ENCODE measurements at regions not wholly inside any gene's neighbourhood (a gene's known extent, or its start where the extent isn't known, plus 50 kb on each side); places are given as distances from the start of the nearest gene placed in this dataset.

- Mint-ChIP-seq H3K36me3 (ENCODE audit: low read depth, unreplicated experiment) (no peaks in the 10 kb centered on the region), H3K4me3 (ENCODE audit: unreplicated experiment) (no peak overlapping the region), H3K27me3 (ENCODE audit: unreplicated experiment) (no peaks in the 10 kb centered on the region), H3K4me1 (ENCODE audit: unreplicated experiment) (peaks cover 8% of the 10 kb centered on the region), H3K9me3 (ENCODE audit: unreplicated experiment) (no peaks in the 10 kb centered on the region), H3K27ac (ENCODE audit: unreplicated experiment) (no peak overlapping the region)
- no peak for DNase-seq (ENCODE audit: low spot score)
- TF ChIP-seq, protein P1, sequence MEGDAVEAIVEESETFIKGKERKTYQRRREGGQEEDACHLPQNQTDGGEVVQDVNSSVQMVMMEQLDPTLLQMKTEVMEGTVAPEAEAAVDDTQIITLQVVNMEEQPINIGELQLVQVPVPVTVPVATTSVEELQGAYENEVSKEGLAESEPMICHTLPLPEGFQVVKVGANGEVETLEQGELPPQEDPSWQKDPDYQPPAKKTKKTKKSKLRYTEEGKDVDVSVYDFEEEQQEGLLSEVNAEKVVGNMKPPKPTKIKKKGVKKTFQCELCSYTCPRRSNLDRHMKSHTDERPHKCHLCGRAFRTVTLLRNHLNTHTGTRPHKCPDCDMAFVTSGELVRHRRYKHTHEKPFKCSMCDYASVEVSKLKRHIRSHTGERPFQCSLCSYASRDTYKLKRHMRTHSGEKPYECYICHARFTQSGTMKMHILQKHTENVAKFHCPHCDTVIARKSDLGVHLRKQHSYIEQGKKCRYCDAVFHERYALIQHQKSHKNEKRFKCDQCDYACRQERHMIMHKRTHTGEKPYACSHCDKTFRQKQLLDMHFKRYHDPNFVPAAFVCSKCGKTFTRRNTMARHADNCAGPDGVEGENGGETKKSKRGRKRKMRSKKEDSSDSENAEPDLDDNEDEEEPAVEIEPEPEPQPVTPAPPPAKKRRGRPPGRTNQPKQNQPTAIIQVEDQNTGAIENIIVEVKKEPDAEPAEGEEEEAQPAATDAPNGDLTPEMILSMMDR (IDR thresholded peaks at IDR 0.05; ENCODE audit: unreplicated experiment), result no peak
Measured at GRCh38 chr11:109728056-109728455, 306.1 kb downstream of the C11orf87 start.

GRCh38 chr11:109729761-109730160 is 307.8 kb downstream of the C11orf87 start:
- H3K4me1 Mint-ChIP-seq (ENCODE audit: unreplicated experiment), result peaks cover 8% of the 10 kb centered on the region
- H3K4me3 Mint-ChIP-seq (ENCODE audit: unreplicated experiment), result no peak overlapping the region

GRCh38 chr11:109730669-109731068 is 308.7 kb downstream of the C11orf87 start:
- TF ChIP-seq, protein P1 (IDR thresholded peaks at IDR 0.05; ENCODE audit: unreplicated experiment), result no peak
- Mint-ChIP-seq H3K4me1 (ENCODE audit: unreplicated experiment) (peaks cover 8% of the 10 kb centered on the region), H3K27me3 (ENCODE audit: unreplicated experiment) (no peaks in the 10 kb centered on the region), H3K9me3 (ENCODE audit: unreplicated experiment) (no peaks in the 10 kb centered on the region), H3K27ac (ENCODE audit: unreplicated experiment) (no peak overlapping the region), H3K4me3 (ENCODE audit: unreplicated experiment) (no peak overlapping the region), H3K36me3 (ENCODE audit: low read depth, unreplicated experiment) (no peaks in the 10 kb centered on the region)
- DNase-seq (ENCODE audit: low spot score), result no peak

More at GRCh38 chr11:109729761-109730160, 307.8 kb downstream of the C11orf87 start:
- H3K36me3 Mint-ChIP-seq (ENCODE audit: low read depth, unreplicated experiment), result no peaks in the 10 kb centered on the region
- TF ChIP-seq, protein P1 (IDR thresholded peaks at IDR 0.05; ENCODE audit: unreplicated experiment), result no peak
- H3K27ac Mint-ChIP-seq (ENCODE audit: unreplicated experiment), result no peak overlapping the region
- no peak for DNase-seq (ENCODE audit: low spot score)
- no peaks in the 10 kb centered on the region for H3K27me3 Mint-ChIP-seq (ENCODE audit: unreplicated experiment)
- H3K9me3 Mint-ChIP-seq (ENCODE audit: unreplicated experiment), result no peaks in the 10 kb centered on the region

DNA sequence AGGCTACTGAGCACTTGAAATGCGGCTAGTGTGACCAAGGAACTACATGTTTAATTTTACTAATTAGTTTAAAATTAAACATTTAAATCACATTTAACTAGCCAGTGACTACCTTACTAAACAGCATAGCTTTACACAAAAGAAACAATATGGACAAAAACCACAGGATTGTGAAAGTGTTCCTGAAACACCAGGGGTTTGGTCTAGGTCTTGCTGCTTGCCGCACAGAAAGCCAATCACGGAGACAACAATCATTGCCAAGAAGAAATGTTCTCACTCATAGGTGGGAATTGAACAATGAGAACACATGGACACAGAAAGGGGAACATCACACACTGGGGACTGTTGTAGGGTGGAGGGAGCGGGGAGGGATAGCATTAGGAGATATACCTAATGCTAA is 309.5 kb downstream of the C11orf87 start:
- TF ChIP-seq, protein P1 (IDR thresholded peaks at IDR 0.05; ENCODE audit: unreplicated experiment), result no peak
- Mint-ChIP-seq H3K4me1 (ENCODE audit: unreplicated experiment) (peaks cover 8% of the 10 kb centered on the region), H3K4me3 (ENCODE audit: unreplicated experiment) (no peak overlapping the region), H3K9me3 (ENCODE audit: unreplicated experiment) (no peaks in the 10 kb centered on the region), H3K27me3 (ENCODE audit: unreplicated experiment) (no peaks in the 10 kb centered on the region), H3K27ac (ENCODE audit: unreplicated experiment) (no peak overlapping the region), H3K36me3 (ENCODE audit: low read depth, unreplicated experiment) (no peaks in the 10 kb centered on the region)
- no peak for DNase-seq (ENCODE audit: low spot score)

DNA sequence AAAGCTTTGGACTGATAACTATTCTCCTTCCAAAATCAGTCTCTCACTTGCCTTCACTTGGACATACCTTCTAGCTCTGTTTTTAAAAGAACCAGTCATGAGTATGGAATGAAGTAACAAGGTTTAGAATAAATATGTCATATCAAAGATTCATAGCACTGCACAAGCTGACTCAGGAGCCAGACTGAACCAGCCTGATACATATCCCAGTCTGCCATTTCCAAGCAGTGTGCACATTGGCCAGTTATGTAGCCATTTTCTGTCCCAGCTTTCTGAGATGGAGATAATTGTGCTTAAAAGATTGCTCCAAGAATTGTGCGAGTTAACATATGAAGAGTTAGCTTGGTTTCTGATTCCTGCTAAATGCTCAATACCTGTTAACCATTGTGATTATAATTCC is 311.3 kb downstream of the C11orf87 start:
- TF ChIP-seq, protein P1 (IDR thresholded peaks at IDR 0.05; ENCODE audit: unreplicated experiment), result no peak
- Mint-ChIP-seq H3K9me3 (ENCODE audit: unreplicated experiment) (no peaks in the 10 kb centered on the region), H3K4me1 (ENCODE audit: unreplicated experiment) (peaks cover 8% of the 10 kb centered on the region), H3K36me3 (ENCODE audit: low read depth, unreplicated experiment) (no peaks in the 10 kb centered on the region), H3K4me3 (ENCODE audit: unreplicated experiment) (no peak overlapping the region), H3K27ac (ENCODE audit: unreplicated experiment) (no peak overlapping the region), H3K27me3 (ENCODE audit: unreplicated experiment) (no peaks in the 10 kb centered on the region)
- DNase-seq (ENCODE audit: low spot score), result no peak
